SK-N-SH (cell line): ENCODE measurements at regions not wholly inside any gene's neighbourhood (a gene's known extent, or its start where the extent isn't known, plus 50 kb on each side); places are given as distances from the start of the nearest gene placed in this dataset.

Experiments used
- CTCF ChIA-PET: fragments of 300-600, 350-600 bp; formaldehyde crosslinking; extraction: SDS; loops from one replicate; lab custom pipeline; 2021; lab: Yijun Ruan, JAX
- POLR2A ChIA-PET: fragments of 350-600 bp; sonication (Branson Sonifier 250); formaldehyde crosslinking; extraction: SDS; loops from one replicate; lab custom pipeline; 2020; ENCODE audit warnings: antibody characterized with exemption, inconsistent platforms; lab: Yijun Ruan, JAX
- DNase-seq: peaks from one replicate; pipeline ENCODE4 v3.0.0; 2012
- H2AFZ ChIP-seq: fragments of 200-600 bp; sonication (generic); 2 replicates; pipeline ENCODE4 v1.8.1; 2016; ENCODE audit warnings: antibody characterized with exemption, mild to moderate bottlenecking, low read depth
- H3F3A ChIP-seq: fragments of 200-600 bp; sonication (generic); replicated peaks from 2 replicates; pipeline ENCODE3; 2016; ENCODE audit warnings: antibody characterized with exemption, mild to moderate bottlenecking; ENCODE audit not compliant: insufficient read depth
- H3K27ac ChIP-seq, 2 experiments: fragments of 200-500 bp in 1 of 2; fragments of 200-600 bp in 1 of 2; sonication (Bioruptor generic) in 1 of 2; sonication (generic), shearing (Covaris generic) in 1 of 2; 2 replicates each; pipeline versions ENCODE4 v1.5.1 to v1.6.1; 2014 to 2016; ENCODE audit warnings: low read depth in 2 of 2, inconsistent platforms in 1 of 2, low read length in 1 of 2, mild to moderate bottlenecking in 1 of 2, mixed read lengths in 1 of 2
- H3K27me3 ChIP-seq: fragments of 200-600 bp; sonication (generic), shearing (Covaris generic); 2 replicates; pipeline ENCODE4 v1.6.1; 2016; ENCODE audit warnings: mixed run types; ENCODE audit not compliant: insufficient read depth
- H3K36me3 ChIP-seq, 2 experiments: fragments of 200-500 bp in 1 of 2; fragments of 200-600 bp in 1 of 2; sonication (Bioruptor generic) in 1 of 2; sonication (generic) in 1 of 2; replicated peaks in 1 of 2; 2 replicates each; pipeline versions ENCODE3 to v1.5.1; 2014 to 2016; ENCODE audit warnings: low read length in 1 of 2, mild to moderate bottlenecking in 1 of 2; ENCODE audit not compliant: insufficient read depth in 2 of 2, control insufficient read depth in 1 of 2
- H3K4me1 ChIP-seq, 2 experiments: fragments of 200-500 bp in 1 of 2; fragments of 200-600 bp in 1 of 2; sonication (Bioruptor generic) in 1 of 2; sonication (generic), shearing (Covaris generic) in 1 of 2; 2 replicates each; pipeline versions ENCODE4 v1.5.1 to v1.6.1; 2014 to 2016; ENCODE audit warnings: low read depth in 1 of 2, low read length in 1 of 2, mixed run types in 1 of 2; ENCODE audit not compliant: insufficient read depth in 2 of 2, control insufficient read depth in 1 of 2
- H3K4me2 ChIP-seq: fragments of 200-600 bp; sonication (generic), shearing (Covaris generic); 2 replicates; pipeline ENCODE4 v1.6.1; 2017; ENCODE audit warnings: mixed run types
- H3K4me3 ChIP-seq, 2 experiments: fragments of 200-500 bp in 1 of 2; fragments of 200-600 bp in 1 of 2; sonication (Bioruptor generic) in 1 of 2; sonication (generic), shearing (Covaris generic) in 1 of 2; 2 replicates each; pipeline versions ENCODE4 v1.5.1 to v1.8.1; 2014 to 2016; ENCODE audit warnings: low read depth in 2 of 2, inconsistent platforms in 1 of 2, low read length in 1 of 2, mild to moderate bottlenecking in 1 of 2, mixed read lengths in 1 of 2, moderate library complexity in 1 of 2
- H3K79me2 ChIP-seq: fragments of 200-600 bp; sonication (generic); 2 replicates; pipeline ENCODE4 v1.8.1; 2017; ENCODE audit warnings: mild to moderate bottlenecking; ENCODE audit not compliant: insufficient read depth
- H3K9ac ChIP-seq: fragments of 200-600 bp; sonication (generic); 2 replicates; pipeline ENCODE4 v1.6.1; 2017; ENCODE audit warnings: mixed run types
- H3K9me2 ChIP-seq: fragments of 200-600 bp; sonication (generic); 2 replicates; pipeline ENCODE4 v1.6.1; 2017; ENCODE audit warnings: mixed run types
- H3K9me3 ChIP-seq: fragments of 200-600 bp; sonication (generic); 2 replicates; pipeline ENCODE4 v1.6.1; 2017; ENCODE audit warnings: mixed run types, mild to moderate bottlenecking, moderate library complexity
- H4K20me1 ChIP-seq: fragments of 200-600 bp; sonication (generic); 2 replicates; pipeline ENCODE4 v1.6.1; 2017; ENCODE audit warnings: mild to moderate bottlenecking, mixed run types; ENCODE audit not compliant: insufficient read depth
- CTCF ChIP-seq: fragments of 200-600 bp; sonication (generic); IDR thresholded peaks from 2 replicates; pipeline ENCODE4 v1.6.1; 2017; ENCODE audit warnings: antibody characterized with exemption, mild to moderate bottlenecking, moderate library complexity
- EP300 ChIP-seq, 2 experiments: IDR thresholded peaks; 2 replicates each; pipeline versions ENCODE4 v1.4.0 to v1.6.1; 2012; ENCODE audit warnings: borderline replicate concordance in 1 of 2, low read depth in 1 of 2, low read length in 1 of 2
- FOSL2 ChIP-seq: IDR thresholded peaks from 2 replicates; pipeline ENCODE4 v1.4.0; 2012; ENCODE audit warnings: low read depth, mild to moderate bottlenecking, moderate library complexity, borderline replicate concordance
- FOXJ3 ChIP-seq: sonication (generic); formaldehyde crosslinking; IDR thresholded peaks from 2 replicates; pipeline ENCODE4 v1.5.1; 2020; ENCODE audit warnings: mild to moderate bottlenecking, missing genetic modification reagents
- GATA2 ChIP-seq: sonication (generic); formaldehyde crosslinking; IDR thresholded peaks from 2 replicates; pipeline ENCODE4 v1.5.0; 2020; ENCODE audit warnings: mild to moderate bottlenecking, missing genetic modification reagents
- JUND ChIP-seq: IDR thresholded peaks from 2 replicates; pipeline ENCODE4 v1.4.0; 2012
- MAX ChIP-seq: IDR thresholded peaks from 2 replicates; pipeline ENCODE4 v1.4.0; 2012; ENCODE audit warnings: low read depth
- MXI1 ChIP-seq: IDR thresholded peaks from 2 replicates; pipeline ENCODE4 v1.6.1; 2012; ENCODE audit warnings: mild to moderate bottlenecking, low read depth, low read length, improper control_type of control experiment
- NRF1 ChIP-seq: IDR thresholded peaks from 2 replicates; pipeline ENCODE4 v1.6.1; 2012; ENCODE audit warnings: low read depth, mild to moderate bottlenecking, low read length
- RCOR1 ChIP-seq: fragments of 150-350 bp; IDR thresholded peaks from 2 replicates; pipeline ENCODE4 v1.6.1; 2017; ENCODE audit warnings: antibody characterized with exemption, low read length
- SIN3A ChIP-seq: IDR thresholded peaks from 2 replicates; pipeline ENCODE4 v1.6.1; 2012; ENCODE audit warnings: low read depth, mild to moderate bottlenecking, low read length, moderate library complexity, borderline replicate concordance
- TAF1 ChIP-seq: IDR thresholded peaks from 2 replicates; pipeline ENCODE4 v1.6.1; 2012; ENCODE audit warnings: low read depth, mild to moderate bottlenecking, low read length, moderate library complexity, borderline replicate concordance
- USF2 ChIP-seq: fragments of 150-350 bp; IDR thresholded peaks from 2 replicates; pipeline ENCODE4 v1.6.1; 2017; ENCODE audit warnings: antibody characterized with exemption, low read length, low read depth, borderline replicate concordance
- ZBTB33 ChIP-seq: IDR thresholded peaks from 2 replicates; pipeline ENCODE4 v1.4.0; 2012; ENCODE audit warnings: low read depth, borderline replicate concordance
- WGBS: methylation state at CpG from one replicate; pipeline ENCODE4 v1.1.6; 2017; ENCODE audit warnings: low lambda C conversion rate; 5-methylcytosine and 5-hydroxymethylcytosine counted together
- TF ChIP-seq, protein P1 (sequence below): fragments of 150-350 bp; IDR thresholded peaks from 2 replicates; pipeline ENCODE4 v1.6.1; 2016; ENCODE audit warnings: mild to moderate bottlenecking, low read depth, low read length
- TF ChIP-seq, protein P2 (sequence below): IDR thresholded peaks from 2 replicates; pipeline ENCODE4 v1.4.0; 2012; ENCODE audit warnings: low read depth, borderline replicate concordance

- TF ChIP-seq FOXJ3 (CRISPR knock-in tag) (no peak), NRF1 (no peak), JUND (no peak), CTCF (no peak), MXI1 (no peak), TAF1 (no peak)
- TF ChIP-seq, protein P1, sequence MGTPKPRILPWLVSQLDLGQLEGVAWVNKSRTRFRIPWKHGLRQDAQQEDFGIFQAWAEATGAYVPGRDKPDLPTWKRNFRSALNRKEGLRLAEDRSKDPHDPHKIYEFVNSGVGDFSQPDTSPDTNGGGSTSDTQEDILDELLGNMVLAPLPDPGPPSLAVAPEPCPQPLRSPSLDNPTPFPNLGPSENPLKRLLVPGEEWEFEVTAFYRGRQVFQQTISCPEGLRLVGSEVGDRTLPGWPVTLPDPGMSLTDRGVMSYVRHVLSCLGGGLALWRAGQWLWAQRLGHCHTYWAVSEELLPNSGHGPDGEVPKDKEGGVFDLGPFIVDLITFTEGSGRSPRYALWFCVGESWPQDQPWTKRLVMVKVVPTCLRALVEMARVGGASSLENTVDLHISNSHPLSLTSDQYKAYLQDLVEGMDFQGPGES = no peak
Measured at GRCh38 chr21:15439726-15440125, 290.1 kb upstream of the USP25 start (continued).

DNA sequence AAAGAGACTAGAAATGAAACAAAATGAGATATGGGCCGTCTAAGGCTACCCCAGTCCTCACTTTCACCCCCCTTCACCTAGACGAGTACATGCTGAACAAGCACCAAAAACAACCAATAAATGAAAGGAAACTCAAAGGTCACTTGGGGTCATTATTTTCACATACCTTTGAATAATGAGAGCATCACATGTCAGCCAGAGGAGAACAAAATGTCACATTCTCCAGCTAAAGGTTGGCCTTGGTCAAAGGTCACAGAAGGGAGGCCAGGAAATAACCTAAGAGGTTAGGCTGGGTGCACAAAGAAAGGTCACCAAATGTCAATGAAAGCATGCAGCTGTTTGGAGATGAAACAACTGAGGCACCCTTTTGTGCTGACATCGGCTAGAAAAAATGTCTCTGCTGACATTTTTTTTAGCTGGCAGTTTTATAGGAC, 288.7 kb upstream of the USP25 start:
- H3K4me1 ChIP-seq = no peaks in the 10 kb centered on the region
- H3K4me2 ChIP-seq = no peak overlapping the region
- H2AFZ ChIP-seq = no peak overlapping the region
- WGBS = 38% methylated on average over 3 of the region's 3 CpGs
- no peaks in the 10 kb centered on the region for H3K9me2 ChIP-seq
- no peaks in the 10 kb centered on the region for H4K20me1 ChIP-seq
- POLR2A ChIA-PET = no interaction called here
- H3K9me3 ChIP-seq = no peaks in the 10 kb centered on the region
- H3K36me3 ChIP-seq = no peaks in the 10 kb centered on the region
- CTCF ChIA-PET = interaction anchor here (1.4 kb wide), 1 partner anchor 44 kb away, joined by 3 read pairs; no protein-coding TSS in a partner anchor
- no peaks in the 10 kb centered on the region for H3K79me2 ChIP-seq
- H3K27me3 ChIP-seq = no peaks in the 10 kb centered on the region
- H3K4me3 ChIP-seq = no peak overlapping the region
- no peaks in the 10 kb centered on the region for H3F3A ChIP-seq
- H3K9ac ChIP-seq = no peak overlapping the region
- no peak for DNase-seq
- H3K27ac ChIP-seq = no peak overlapping the region
- TF ChIP-seq CTCF = no peak
- TF ChIP-seq, protein P2, sequence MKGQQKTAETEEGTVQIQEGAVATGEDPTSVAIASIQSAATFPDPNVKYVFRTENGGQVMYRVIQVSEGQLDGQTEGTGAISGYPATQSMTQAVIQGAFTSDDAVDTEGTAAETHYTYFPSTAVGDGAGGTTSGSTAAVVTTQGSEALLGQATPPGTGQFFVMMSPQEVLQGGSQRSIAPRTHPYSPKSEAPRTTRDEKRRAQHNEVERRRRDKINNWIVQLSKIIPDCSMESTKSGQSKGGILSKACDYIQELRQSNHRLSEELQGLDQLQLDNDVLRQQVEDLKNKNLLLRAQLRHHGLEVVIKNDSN = no peak
- no peak for TF ChIP-seq EP300 (IDR thresholded peaks at IDR 0.05; ENCODE audit: borderline replicate concordance in 1 of 2, low read depth in 1 of 2, low read length in 1 of 2)
- no peak for TF ChIP-seq TAF1
- TF ChIP-seq FOXJ3 (CRISPR knock-in tag) = no peak
- no peak for TF ChIP-seq MXI1
- TF ChIP-seq, protein P1 = no peak
- TF ChIP-seq ZBTB33 = no peak
- TF ChIP-seq MAX = no peak
- TF ChIP-seq USF2 = no peak
- no peak for TF ChIP-seq GATA2 (CRISPR knock-in tag)
- no peak for TF ChIP-seq FOSL2
- TF ChIP-seq RCOR1 = no peak
- TF ChIP-seq SIN3A = no peak
